HEK293T (cell line): ENCODE measurements at regions not wholly inside any gene's neighbourhood (a gene's known extent, or its start where the extent isn't known, plus 50 kb on each side); places are given as distances from the start of the nearest gene placed in this dataset.

Experiments used
- CTCF ChIA-PET: fragments of 350-600 bp; formaldehyde crosslinking; extraction: SDS; loops from one replicate; lab custom pipeline; 2021; ENCODE audit warnings: antibody characterized with exemption, inconsistent platforms; lab: Yijun Ruan, JAX
- POLR2A ChIA-PET: fragments of 350-600 bp; formaldehyde crosslinking; extraction: SDS; loops from one replicate; lab custom pipeline; 2020; ENCODE audit warnings: antibody characterized with exemption, inconsistent platforms; lab: Yijun Ruan, JAX
- DNase-seq: peaks from one replicate; pipeline ENCODE4 v3.0.0; 2012; ENCODE audit warnings: mixed read lengths; ENCODE audit errors: extremely low spot score
- ARNT ChIP-seq: fragments of 450-650 bp; IDR thresholded peaks from 2 replicates; pipeline ENCODE4 v1.6.1; 2017; ENCODE audit warnings: mild to moderate bottlenecking
- BHLHE40 ChIP-seq: fragments of 450-650 bp; IDR thresholded peaks from 2 replicates; pipeline ENCODE4 v1.6.1; 2016; ENCODE audit warnings: mild to moderate bottlenecking, moderate library complexity, borderline replicate concordance
- CTBP1 ChIP-seq: fragments of 450-650 bp; IDR thresholded peaks from 2 replicates; pipeline ENCODE4 v1.6.1; 2016; ENCODE audit warnings: borderline replicate concordance
- ELF4 ChIP-seq: fragments of 450-650 bp; IDR thresholded peaks from 2 replicates; pipeline ENCODE4 v1.6.1; 2017; ENCODE audit warnings: antibody characterized with exemption
- FOXA1 ChIP-seq: fragments of 450-650 bp; IDR thresholded peaks from 2 replicates; pipeline ENCODE4 v1.6.1; 2016; ENCODE audit warnings: mild to moderate bottlenecking
- FOXK2 ChIP-seq: fragments of 450-650 bp; IDR thresholded peaks from 2 replicates; pipeline ENCODE4 v1.6.1; 2016; ENCODE audit warnings: mild to moderate bottlenecking
- FOXM1 ChIP-seq: fragments of 450-650 bp; IDR thresholded peaks from 2 replicates; pipeline ENCODE4 v1.6.1; 2017; ENCODE audit warnings: mild to moderate bottlenecking, borderline replicate concordance
- HDGF ChIP-seq: fragments of 450-650 bp; IDR thresholded peaks from 2 replicates; pipeline ENCODE4 v1.6.1; 2017; ENCODE audit warnings: antibody characterized with exemption, borderline replicate concordance
- L3MBTL2 ChIP-seq: fragments of 450-650 bp; conservative IDR thresholded peaks from 2 replicates; pipeline ENCODE4 v1.6.1; 2016; ENCODE audit warnings: mild to moderate bottlenecking
- LEF1 ChIP-seq: fragments of 450-650 bp; IDR thresholded peaks from 2 replicates; pipeline ENCODE4 v1.6.1; 2017; ENCODE audit warnings: mild to moderate bottlenecking, borderline replicate concordance
- NFRKB ChIP-seq: fragments of 450-650 bp; IDR thresholded peaks from 2 replicates; pipeline ENCODE4 v1.6.1; 2016; ENCODE audit warnings: mild to moderate bottlenecking, moderate library complexity
- PKNOX1 ChIP-seq: fragments of 450-650 bp; IDR thresholded peaks from 2 replicates; pipeline ENCODE4 v1.6.1; 2016
- SP1 ChIP-seq: fragments of 450-650 bp; IDR thresholded peaks from 2 replicates; pipeline ENCODE4 v1.6.1; 2017
- SUZ12 ChIP-seq: fragments of 450-650 bp; IDR thresholded peaks from 2 replicates; pipeline ENCODE4 v1.6.1; 2016; ENCODE audit warnings: mild to moderate bottlenecking
- TARDBP ChIP-seq: fragments of 450-650 bp; IDR thresholded peaks from 2 replicates; pipeline ENCODE4 v1.6.1; 2016
- ZNF384 ChIP-seq: fragments of 450-650 bp; IDR thresholded peaks from 2 replicates; pipeline ENCODE4 v1.6.1; 2016

GRCh38 chr6:14873101-14873500 lies 372.8 kb upstream of the JARID2 start:
- ChIA-PET CTCF (no interaction called here), POLR2A (no interaction called here)
- DNase-seq = no peak
- TF ChIP-seq FOXM1 (no peak), NFRKB (no peak), LEF1 (no peak), FOXK2 (no peak), HDGF (no peak), TARDBP (no peak), L3MBTL2 (no peak), BHLHE40 (no peak), SUZ12 (no peak), PKNOX1 (no peak), CTBP1 (no peak), ARNT (no peak), ZNF384 (no peak), ELF4 (no peak), SP1 (no peak), FOXA1 (no peak)

DNA sequence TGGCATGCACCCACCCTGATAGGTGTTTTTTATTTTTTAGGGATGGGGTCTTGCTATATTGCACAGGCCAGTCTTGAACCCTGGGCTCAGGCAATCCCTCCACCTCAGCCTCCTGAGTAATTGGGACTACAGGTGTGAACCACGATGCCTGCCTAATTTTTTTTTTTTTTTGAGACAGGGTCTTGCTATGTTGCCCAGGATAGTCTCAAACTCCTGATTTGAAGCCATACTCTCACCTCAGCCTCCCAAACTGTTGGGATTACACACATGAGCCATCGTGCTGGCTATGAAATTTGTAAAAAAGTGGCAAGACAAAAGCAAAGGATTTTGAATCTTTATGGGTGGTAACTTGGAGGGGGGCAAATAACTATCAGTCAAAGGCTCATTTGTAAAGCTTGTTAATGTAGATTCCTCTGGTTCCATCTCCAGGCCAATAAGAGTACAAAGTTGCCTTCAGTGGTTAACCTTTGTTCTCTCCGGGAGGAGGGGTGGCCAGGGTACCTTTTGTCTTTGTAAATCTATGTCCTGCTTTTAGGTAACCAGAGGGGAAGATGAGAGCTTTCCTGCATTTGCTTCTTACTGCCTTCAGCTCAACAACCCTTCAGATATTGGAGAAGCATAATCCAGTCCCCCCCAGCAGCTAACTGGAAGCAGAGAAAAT lies 372.0 kb upstream of the JARID2 start:
- POLR2A ChIA-PET = no interaction called here
- TF ChIP-seq CTBP1 = no peak
- no peak for TF ChIP-seq NFRKB
- no peak for DNase-seq
- CTCF ChIA-PET = no interaction called here

- ChIA-PET POLR2A (no interaction called here), CTCF (no interaction called here)
- TF ChIP-seq SP1 = no peak
- DNase-seq = no peak
These were observed 370.8 kb upstream of the JARID2 start for GRCh38 chr6:14874975-14875480.

DNA sequence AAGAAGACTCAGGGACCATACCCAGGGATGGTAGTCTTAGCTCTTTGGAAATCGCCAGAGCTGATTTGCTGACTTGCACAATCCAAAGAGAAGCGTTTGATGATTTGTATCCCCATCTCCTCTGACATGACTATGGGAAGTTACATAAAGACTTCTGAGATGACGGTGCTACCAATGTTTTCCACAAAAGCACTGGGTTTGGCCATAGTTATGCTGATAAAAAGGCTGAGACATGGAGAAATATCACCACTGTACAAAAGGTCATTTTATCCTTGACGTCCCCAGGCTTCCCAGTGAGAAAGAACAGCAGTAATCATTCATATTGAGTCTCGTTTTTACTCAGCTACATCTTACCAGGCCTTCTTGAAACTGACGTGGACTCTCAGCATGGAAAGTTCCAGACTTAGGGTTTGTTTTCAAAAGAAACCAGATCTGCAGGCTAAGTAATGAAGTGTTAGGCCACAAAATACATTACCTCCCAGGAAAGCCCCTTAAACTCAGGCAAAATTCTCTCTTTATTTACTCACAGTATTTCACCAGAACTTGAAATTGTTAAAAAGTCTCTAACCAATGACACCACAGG lies 370.3 kb upstream of the JARID2 start:
- no peak for TF ChIP-seq LEF1
- no peak for TF ChIP-seq TARDBP
- no peak for TF ChIP-seq ARNT
- TF ChIP-seq CTBP1 = no peak
- TF ChIP-seq BHLHE40 = no peak
- no peak for TF ChIP-seq SUZ12
- no peak for TF ChIP-seq PKNOX1
- DNase-seq = no peak
- CTCF ChIA-PET = no interaction called here
- POLR2A ChIA-PET = no interaction called here

DNA sequence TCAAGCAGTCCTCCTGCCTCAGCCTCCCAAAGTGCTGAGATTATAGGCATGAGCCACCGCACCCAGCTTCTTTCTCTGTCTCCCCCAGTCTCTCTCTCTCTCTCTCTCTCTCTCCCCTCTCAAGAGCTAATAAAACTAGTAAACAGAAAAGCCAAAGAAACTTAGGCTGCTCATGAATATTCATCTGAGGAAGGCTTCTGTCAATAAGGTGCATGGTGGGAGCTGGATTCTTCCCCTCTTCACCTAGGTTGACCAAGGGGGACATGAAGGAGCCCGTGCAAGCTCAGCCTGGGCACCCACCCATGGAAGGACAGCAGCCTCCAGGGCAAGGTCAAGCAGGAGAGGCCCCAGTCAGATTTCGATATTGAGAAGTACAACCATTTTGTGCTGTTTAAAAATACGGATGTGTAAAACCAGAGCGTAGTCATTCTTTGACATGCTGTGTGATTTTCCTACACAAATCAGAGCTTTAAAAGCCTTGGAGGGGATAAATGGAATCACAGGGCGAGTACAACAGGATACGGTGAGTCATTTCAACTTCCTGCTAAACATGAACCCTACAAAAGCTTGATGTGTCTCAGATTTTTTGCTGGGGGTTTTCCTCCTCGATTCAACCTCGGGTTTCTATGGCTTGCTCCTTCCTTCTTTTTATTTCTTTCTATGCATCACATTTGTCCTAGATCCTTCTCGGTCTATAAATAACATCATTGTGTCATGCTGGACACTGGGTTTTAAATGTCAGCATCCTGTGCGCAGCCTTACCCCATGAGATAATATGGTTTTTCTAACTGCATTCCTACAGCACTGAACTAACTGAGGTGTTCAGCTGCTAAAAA lies 368.9 kb upstream of the JARID2 start:
- TF ChIP-seq SP1 (no peak), CTBP1 (no peak), HDGF (no peak), LEF1 (no peak), L3MBTL2 (no peak), ARNT (no peak), TARDBP (no peak), ELF4 (no peak), ZNF384 (no peak), NFRKB (no peak), PKNOX1 (no peak), FOXK2 (no peak), SUZ12 (no peak), FOXA1 (no peak), BHLHE40 (no peak), FOXM1 (no peak)
- POLR2A ChIA-PET = no interaction called here
- DNase-seq = no peak
- CTCF ChIA-PET = no interaction called here

- ChIA-PET POLR2A (no interaction called here), CTCF (no interaction called here)
- DNase-seq = no peak
- TF ChIP-seq CTBP1 (no peak), FOXK2 (no peak), LEF1 (no peak), BHLHE40 (no peak), L3MBTL2 (no peak), FOXM1 (no peak), FOXA1 (no peak), TARDBP (no peak), PKNOX1 (no peak), SP1 (no peak), ARNT (no peak), SUZ12 (no peak), NFRKB (no peak)
These were observed 368.1 kb upstream of the JARID2 start for GRCh38 chr6:14877758-14878157.
